MCF 10A (cell line): ENCODE measurements at regions not wholly inside any gene's neighbourhood (a gene's known extent, or its start where the extent isn't known, plus 50 kb on each side); places are given as distances from the start of the nearest gene placed in this dataset.

ENCODE experiments used
- BruUV-seq: library from RNA; stranded (reverse); fragments of 400-500 nt; replicated peaks from 2 replicates; lab custom pipeline; 2021; lab: Mats Ljungman, UMichigan
- CTCF ChIA-PET: fragments of 300-600 bp; sonication (Branson Sonifier 250); formaldehyde crosslinking; extraction: SDS; loops from one replicate; lab custom pipeline; 2021; ENCODE audit warnings: antibody characterized with exemption, inconsistent platforms; lab: Yijun Ruan, JAX
- POLR2A ChIA-PET: fragments of 300-600, 350-650 bp; sonication (Branson Sonifier 250); formaldehyde crosslinking; extraction: SDS; loops from one replicate; lab custom pipeline; 2020; ENCODE audit warnings: antibody characterized with exemption, inconsistent platforms; lab: Yijun Ruan, JAX
- DNase-seq: peaks from one replicate; pipeline ENCODE4 v3.0.0-alpha.2; 2018; ENCODE audit not compliant: unreplicated experiment
- H3K27ac Mint-ChIP-seq: one replicate; pipeline ENCODE4 v1.8.0; 2022; ENCODE audit warnings: mild to moderate bottlenecking, low read depth, mixed read lengths; ENCODE audit not compliant: unreplicated experiment
- H3K27me3 Mint-ChIP-seq: one replicate; pipeline ENCODE4 v1.8.0; 2022; ENCODE audit warnings: mixed read lengths; ENCODE audit not compliant: insufficient read depth, unreplicated experiment
- H3K36me3 Mint-ChIP-seq: one replicate; pipeline ENCODE4 v1.8.0; 2022; ENCODE audit warnings: mild to moderate bottlenecking, moderate library complexity, mixed read lengths; ENCODE audit not compliant: insufficient read depth, unreplicated experiment
- H3K4me1 Mint-ChIP-seq: one replicate; pipeline ENCODE4 v1.8.0; 2022; ENCODE audit warnings: mixed read lengths; ENCODE audit not compliant: insufficient read depth, unreplicated experiment
- H3K4me3 Mint-ChIP-seq: one replicate; pipeline ENCODE4 v1.8.0; 2022; ENCODE audit warnings: mild to moderate bottlenecking, moderate library complexity, mixed read lengths; ENCODE audit not compliant: unreplicated experiment
- H3K9me3 Mint-ChIP-seq: one replicate; pipeline ENCODE4 v1.8.0; 2022; ENCODE audit warnings: mixed read lengths; ENCODE audit not compliant: unreplicated experiment
- CTCF ChIP-seq: fragments of 200-600 bp; IDR thresholded peaks from one replicate; pipeline ENCODE4 v1.8.0; 2022; ENCODE audit warnings: antibody characterized with exemption, mild to moderate bottlenecking; ENCODE audit not compliant: unreplicated experiment
- intact Hi-C: fragments of 100-400 bp; cut with micrococcal nuclease; formaldehyde crosslinking; loops from 2 replicates; pipeline ENCODE4 v1.14.1; 2022

GRCh38 chrX:39481621-39482020 lies 616.1 kb downstream of the BCOR start:
- Mint-ChIP-seq H3K27ac (no peak overlapping the region), H3K27me3 (peaks cover 83% of the 10 kb centered on the region), H3K4me3 (no peak overlapping the region), H3K9me3 (no peaks in the 10 kb centered on the region), H3K36me3 (peaks cover 5% of the 10 kb centered on the region), H3K4me1 (no peaks in the 10 kb centered on the region)
- no TSS peak for BruUV-seq
- ChIA-PET CTCF (no interaction called here), POLR2A (no interaction called here)
- intact Hi-C loops, result no loop called here
- no peak for TF ChIP-seq CTCF
- DNase-seq, result no peak

- no peak overlapping the region for H3K4me3 Mint-ChIP-seq
- TF ChIP-seq CTCF, result no peak
- H3K4me1 Mint-ChIP-seq, result no peaks in the 10 kb centered on the region
- intact Hi-C loops, result no loop called here
- H3K27ac Mint-ChIP-seq, result no peak overlapping the region
- DNase-seq, result no peak
- H3K9me3 Mint-ChIP-seq, result no peaks in the 10 kb centered on the region
- peaks cover 90% of the 10 kb centered on the region for H3K27me3 Mint-ChIP-seq
- peaks cover 5% of the 10 kb centered on the region for H3K36me3 Mint-ChIP-seq
- POLR2A ChIA-PET, result interaction anchor here (0.6 to 0.7 kb wide), 2 partner anchors 34 to 575 kb away, joined by 3 read pairs; no protein-coding TSS in a partner anchor
- BruUV-seq, result no TSS peak
- CTCF ChIA-PET, result no interaction called here
Measured at GRCh38 chrX:39484159-39485068, 613.3 kb downstream of the BCOR start.

GRCh38 chrX:39487166-39487968 lies 610.4 kb downstream of the BCOR start:
- Mint-ChIP-seq H3K4me1 (peaks cover under 1% of the 10 kb centered on the region), H3K4me3 (no peak overlapping the region), H3K9me3 (no peaks in the 10 kb centered on the region), H3K27me3 (peaks cover 90% of the 10 kb centered on the region), H3K27ac (no peak overlapping the region), H3K36me3 (no peaks in the 10 kb centered on the region)
- no peak for DNase-seq
- POLR2A ChIA-PET, result no interaction called here
- no TSS peak for BruUV-seq
- CTCF ChIA-PET, result no interaction called here
- no peak for TF ChIP-seq CTCF
- intact Hi-C loops, result no loop called here

- TF ChIP-seq CTCF, result no peak
- no peak for DNase-seq
- POLR2A ChIA-PET, result interaction anchor here (0.6 kb wide), 1 partner anchor 154 kb away, joined by 3 read pairs; no protein-coding TSS in a partner anchor
- Mint-ChIP-seq H3K36me3 (no peaks in the 10 kb centered on the region), H3K27ac (no peak overlapping the region), H3K4me1 (peaks cover 5% of the 10 kb centered on the region), H3K27me3 (peaks cover 90% of the 10 kb centered on the region), H3K9me3 (no peaks in the 10 kb centered on the region), H3K4me3 (no peak overlapping the region)
- BruUV-seq, result no TSS peak
- CTCF ChIA-PET, result no interaction called here
- intact Hi-C loops, result no loop called here
Measured at GRCh38 chrX:39487969-39488330, 609.8 kb downstream of the BCOR start.
